Smooth muscle cell (in vitro differentiated cells): ENCODE measurements at regions not wholly inside any gene's neighbourhood (a gene's known extent, or its start where the extent isn't known, plus 50 kb on each side); places are given as distances from the start of the nearest gene placed in this dataset.

Experiments used
- DNase-seq: peaks from one replicate; lab custom pipeline; 2025; ENCODE audit not compliant: unreplicated experiment; lab: John Stamatoyannopoulos, UW
- H2AFZ ChIP-seq: fragments of 200-600 bp; sonication (generic); 2 replicates; pipeline ENCODE4 v1.6.0; 2016; ENCODE audit warnings: antibody characterized with exemption, low read depth, mild to moderate bottlenecking
- H3F3A ChIP-seq: fragments of 200-600 bp; sonication (generic); 2 replicates; pipeline ENCODE4 v1.6.0; 2017; ENCODE audit warnings: antibody characterized with exemption, low read depth
- H3K27ac ChIP-seq: fragments of 200-600 bp; sonication (generic); 2 replicates; pipeline ENCODE4 v1.5.1; 2016; ENCODE audit warnings: low read depth, mild to moderate bottlenecking
- H3K27me3 ChIP-seq: fragments of 200-600 bp; sonication (generic); 2 replicates; pipeline ENCODE4 v1.6.1; 2016; ENCODE audit warnings: low read depth, mild to moderate bottlenecking
- H3K36me3 ChIP-seq: fragments of 200-600 bp; sonication (generic); 2 replicates; pipeline ENCODE4 v1.5.1; 2016; ENCODE audit warnings: low read depth
- H3K4me1 ChIP-seq: fragments of 200-600 bp; sonication (generic); 2 replicates; pipeline ENCODE4 v1.5.1; 2016; ENCODE audit warnings: low read depth
- H3K4me2 ChIP-seq: fragments of 200-600 bp; sonication (generic); 2 replicates; pipeline ENCODE4 v1.6.0; 2016; ENCODE audit warnings: mild to moderate bottlenecking
- H3K4me3 ChIP-seq: fragments of 200-600 bp; sonication (generic); 2 replicates; pipeline ENCODE4 v1.5.1; 2016; ENCODE audit warnings: mild to moderate bottlenecking
- H3K79me2 ChIP-seq: fragments of 200-600 bp; sonication (generic); 2 replicates; pipeline ENCODE4 v1.6.0; 2016; ENCODE audit warnings: low read depth, mild to moderate bottlenecking
- H3K9ac ChIP-seq: fragments of 200-600 bp; sonication (generic); 2 replicates; pipeline ENCODE4 v1.6.0; 2016; ENCODE audit warnings: low read depth
- H3K9me3 ChIP-seq: fragments of 200-600 bp; sonication (generic); replicated peaks from 2 replicates; pipeline ENCODE4 v1.5.1; 2016; ENCODE audit warnings: low read depth
- H4K20me1 ChIP-seq: fragments of 200-600 bp; sonication (generic); 2 replicates; pipeline ENCODE4 v1.6.0; 2016; ENCODE audit warnings: low read depth
- WGBS: methylation state at CpG from one replicate; pipeline ENCODE4 v1.1.7; 2016; ENCODE audit warnings: low lambda C conversion rate; 5-methylcytosine and 5-hydroxymethylcytosine counted together
- TF ChIP-seq, protein P1 (sequence below): fragments of 200-600 bp; sonication (generic); IDR thresholded peaks from 2 replicates; pipeline ENCODE4 v1.5.1; 2017; ENCODE audit warnings: borderline replicate concordance, mild to moderate bottlenecking, antibody characterized with exemption; ENCODE audit not compliant: insufficient read depth, poor library complexity, severe bottlenecking

GRCh38 chr21:38036016-38036415, 119.8 kb upstream of the KCNJ6 start:
- Histone ChIP-seq H3K27me3 (peaks cover 4% of the 10 kb centered on the region), H3F3A (no peaks in the 10 kb centered on the region), H3K36me3 (no peaks in the 10 kb centered on the region), H3K79me2 (no peaks in the 10 kb centered on the region), H3K4me2 (no peak overlapping the region), H4K20me1 (no peaks in the 10 kb centered on the region), H3K27ac (no peak overlapping the region), H2AFZ (no peak overlapping the region), H3K4me3 (no peak overlapping the region), H3K9ac (no peak overlapping the region), H3K4me1 (no peaks in the 10 kb centered on the region), H3K9me3 (no peaks in the 10 kb centered on the region)
- no peak for DNase-seq
- TF ChIP-seq, protein P1, sequence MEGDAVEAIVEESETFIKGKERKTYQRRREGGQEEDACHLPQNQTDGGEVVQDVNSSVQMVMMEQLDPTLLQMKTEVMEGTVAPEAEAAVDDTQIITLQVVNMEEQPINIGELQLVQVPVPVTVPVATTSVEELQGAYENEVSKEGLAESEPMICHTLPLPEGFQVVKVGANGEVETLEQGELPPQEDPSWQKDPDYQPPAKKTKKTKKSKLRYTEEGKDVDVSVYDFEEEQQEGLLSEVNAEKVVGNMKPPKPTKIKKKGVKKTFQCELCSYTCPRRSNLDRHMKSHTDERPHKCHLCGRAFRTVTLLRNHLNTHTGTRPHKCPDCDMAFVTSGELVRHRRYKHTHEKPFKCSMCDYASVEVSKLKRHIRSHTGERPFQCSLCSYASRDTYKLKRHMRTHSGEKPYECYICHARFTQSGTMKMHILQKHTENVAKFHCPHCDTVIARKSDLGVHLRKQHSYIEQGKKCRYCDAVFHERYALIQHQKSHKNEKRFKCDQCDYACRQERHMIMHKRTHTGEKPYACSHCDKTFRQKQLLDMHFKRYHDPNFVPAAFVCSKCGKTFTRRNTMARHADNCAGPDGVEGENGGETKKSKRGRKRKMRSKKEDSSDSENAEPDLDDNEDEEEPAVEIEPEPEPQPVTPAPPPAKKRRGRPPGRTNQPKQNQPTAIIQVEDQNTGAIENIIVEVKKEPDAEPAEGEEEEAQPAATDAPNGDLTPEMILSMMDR: no peak
- 92% methylated on average over 7 of the region's 7 CpGs for WGBS

DNA sequence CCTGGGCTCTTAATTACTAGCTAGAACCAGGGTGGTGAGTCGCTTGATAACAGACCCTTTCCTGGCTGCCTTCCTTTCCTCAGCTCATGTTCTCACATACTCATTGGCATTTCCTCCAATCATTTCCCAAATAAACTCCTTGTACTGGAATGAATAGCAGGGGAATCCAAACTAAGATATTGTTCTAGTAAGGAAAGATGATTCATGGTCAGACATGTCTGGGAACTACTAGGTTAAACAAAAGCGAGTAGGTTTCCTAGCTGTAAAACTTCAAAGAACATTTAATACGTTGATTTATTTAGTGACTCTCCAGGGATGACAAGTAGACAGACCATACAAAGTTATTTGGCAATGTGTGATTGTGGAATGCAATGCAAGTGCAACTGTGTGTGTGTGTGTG, 121.2 kb upstream of the KCNJ6 start:
- Histone ChIP-seq H3K36me3 (no peaks in the 10 kb centered on the region), H3K79me2 (no peaks in the 10 kb centered on the region), H2AFZ (no peak overlapping the region), H3K9me3 (no peaks in the 10 kb centered on the region), H3K4me2 (no peak overlapping the region), H3K9ac (no peak overlapping the region), H3F3A (no peaks in the 10 kb centered on the region), H3K4me3 (no peak overlapping the region), H3K27ac (no peak overlapping the region), H3K27me3 (peaks cover 4% of the 10 kb centered on the region), H4K20me1 (no peaks in the 10 kb centered on the region), H3K4me1 (no peaks in the 10 kb centered on the region)
- no peak for DNase-seq
- TF ChIP-seq, protein P1: no peak
- WGBS: 60% methylated on average over 3 of the region's 3 CpGs

DNA sequence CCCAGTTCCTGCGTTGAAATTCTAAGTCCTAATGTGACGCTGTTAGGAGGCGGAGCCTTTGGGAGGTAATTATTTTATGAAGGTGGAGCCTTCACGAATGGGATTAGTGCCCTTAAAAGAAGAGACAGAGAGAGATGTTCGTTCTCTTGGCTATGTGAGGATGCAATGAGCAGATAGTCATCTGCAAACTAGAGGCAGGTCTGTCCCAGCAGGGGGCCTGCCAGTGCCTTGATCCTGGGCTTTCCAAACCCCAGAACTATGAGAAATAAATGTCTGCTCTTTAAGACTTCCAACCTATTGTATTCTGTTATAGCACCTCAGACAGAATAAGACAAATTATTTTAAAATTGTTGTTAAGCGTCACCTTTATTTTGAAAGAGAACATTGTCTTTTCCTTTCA, 123.1 kb upstream of the KCNJ6 start:
- H3F3A ChIP-seq: no peaks in the 10 kb centered on the region
- H2AFZ ChIP-seq: no peak overlapping the region
- H3K27ac ChIP-seq: no peak overlapping the region
- no peak overlapping the region for H3K4me2 ChIP-seq
- H3K9me3 ChIP-seq: no peaks in the 10 kb centered on the region
- H3K4me1 ChIP-seq: no peaks in the 10 kb centered on the region
- TF ChIP-seq, protein P1: no peak
- H3K9ac ChIP-seq: no peak overlapping the region
- H4K20me1 ChIP-seq: no peaks in the 10 kb centered on the region
- H3K36me3 ChIP-seq: no peaks in the 10 kb centered on the region
- no peak overlapping the region for H3K4me3 ChIP-seq
- DNase-seq: no peak
- no peaks in the 10 kb centered on the region for H3K79me2 ChIP-seq
- H3K27me3 ChIP-seq: no peaks in the 10 kb centered on the region
- WGBS: 80% methylated on average over 6 of the region's 6 CpGs

GRCh38 chr21:38039841-38040240, 123.6 kb upstream of the KCNJ6 start:
- Histone ChIP-seq H3K9me3 (no peaks in the 10 kb centered on the region), H2AFZ (no peak overlapping the region), H4K20me1 (no peaks in the 10 kb centered on the region), H3K4me1 (no peaks in the 10 kb centered on the region), H3K27ac (no peak overlapping the region), H3K36me3 (no peaks in the 10 kb centered on the region), H3F3A (no peaks in the 10 kb centered on the region), H3K4me3 (no peak overlapping the region), H3K4me2 (no peak overlapping the region), H3K79me2 (no peaks in the 10 kb centered on the region), H3K27me3 (no peaks in the 10 kb centered on the region), H3K9ac (no peak overlapping the region)
- no peak for DNase-seq
- TF ChIP-seq, protein P1: no peak
